Progenitor cell of endocrine pancreas (in vitro differentiated cells): ENCODE measurements at regions not wholly inside any gene's neighbourhood (a gene's known extent, or its start where the extent isn't known, plus 50 kb on each side); places are given as distances from the start of the nearest gene placed in this dataset.

Source experiments
- DNase-seq: peaks from one replicate; pipeline ENCODE4 v3.0.0; 2021; ENCODE audit warnings: low spot score; ENCODE audit not compliant: unreplicated experiment
- H3K27ac Mint-ChIP-seq: 2 replicates; pipeline ENCODE4 v1.8.0; 2021; ENCODE audit warnings: mild to moderate bottlenecking, moderate library complexity, mixed read lengths
- H3K27me3 Mint-ChIP-seq: 2 replicates; pipeline ENCODE4 v1.8.0; 2021; ENCODE audit warnings: mixed read lengths
- H3K36me3 Mint-ChIP-seq: 2 replicates; pipeline ENCODE4 v1.8.0; 2022; ENCODE audit warnings: mixed read lengths; ENCODE audit not compliant: insufficient read depth
- H3K4me1 Mint-ChIP-seq: 2 replicates; pipeline ENCODE4 v1.8.0; 2021; ENCODE audit warnings: low read depth, mixed read lengths
- H3K4me3 Mint-ChIP-seq: 2 replicates; pipeline ENCODE4 v1.8.0; 2021; ENCODE audit warnings: low read depth, mild to moderate bottlenecking, moderate library complexity, mixed read lengths
- H3K9me3 Mint-ChIP-seq: 2 replicates; pipeline ENCODE4 v1.8.0; 2021; ENCODE audit warnings: low read depth, mixed read lengths
- CTCF ChIP-seq: fragments of 200-600 bp; sonication (generic); IDR thresholded peaks from one replicate; pipeline ENCODE4 v1.5.0; 2021; ENCODE audit warnings: antibody characterized with exemption, mild to moderate bottlenecking; ENCODE audit not compliant: unreplicated experiment

DNA sequence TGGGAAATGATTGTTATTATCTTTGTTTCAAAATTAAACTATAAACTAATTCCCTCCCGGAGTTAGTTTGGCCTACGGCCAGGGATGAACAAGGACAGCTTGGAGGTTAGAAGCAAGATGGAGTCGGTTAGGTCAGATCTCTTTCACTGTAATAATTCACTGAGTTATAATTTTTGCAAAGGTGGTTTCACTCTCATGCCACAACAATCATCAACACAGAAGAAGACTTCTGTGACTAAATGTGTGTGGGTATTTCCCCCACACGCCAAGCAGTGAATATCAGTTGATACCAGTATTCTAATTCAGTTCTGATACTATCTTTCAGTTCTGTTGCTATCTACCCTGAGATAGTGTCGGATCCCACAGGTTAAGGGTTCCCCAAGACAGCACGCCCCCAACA lies 215.1 kb downstream of the S1PR1 start:
- DNase-seq: no peak
- no peaks in the 10 kb centered on the region for H3K4me1 Mint-ChIP-seq
- no peak overlapping the region for H3K4me3 Mint-ChIP-seq
- no peak overlapping the region for H3K27ac Mint-ChIP-seq
- H3K27me3 Mint-ChIP-seq: peaks cover 17% of the 10 kb centered on the region
- no peaks in the 10 kb centered on the region for H3K36me3 Mint-ChIP-seq
- peaks cover 3% of the 10 kb centered on the region for H3K9me3 Mint-ChIP-seq
- no peak for TF ChIP-seq CTCF

- Mint-ChIP-seq H3K36me3 (no peaks in the 10 kb centered on the region), H3K27ac (no peak overlapping the region)
Observed at GRCh38 chr1:101452825-101453224, 216.0 kb downstream of the S1PR1 start.

DNA sequence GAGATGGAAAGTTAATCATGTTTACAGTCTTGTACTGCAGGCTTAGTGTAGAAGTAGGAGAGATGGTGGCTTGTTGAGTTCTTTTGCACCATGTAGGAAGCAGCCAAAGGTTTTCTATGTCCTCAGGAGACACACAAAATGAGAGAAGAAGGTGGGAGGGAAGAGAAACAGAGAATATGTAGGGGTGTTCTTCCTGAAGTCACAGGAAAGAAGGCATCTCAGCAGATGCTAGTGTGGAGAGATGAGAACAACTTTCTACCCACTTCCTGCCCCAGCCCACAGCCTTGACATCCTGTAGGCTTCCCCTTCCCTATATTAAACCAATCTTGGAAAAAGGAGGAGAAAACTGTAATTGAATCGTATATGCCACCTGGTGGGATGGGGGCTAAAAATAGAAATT lies 217.0 kb downstream of the S1PR1 start:
- no peak for TF ChIP-seq CTCF
- Mint-ChIP-seq H3K27me3 (peaks cover 7% of the 10 kb centered on the region), H3K4me1 (peaks cover 1% of the 10 kb centered on the region), H3K36me3 (no peaks in the 10 kb centered on the region), H3K27ac (no peak overlapping the region), H3K4me3 (no peak overlapping the region), H3K9me3 (peaks cover 3% of the 10 kb centered on the region)
- DNase-seq: no peak

More at GRCh38 chr1:101452825-101453224, 216.0 kb downstream of the S1PR1 start:
- Mint-ChIP-seq H3K4me3 (no peak overlapping the region), H3K9me3 (peaks cover 3% of the 10 kb centered on the region), H3K4me1 (peaks cover 1% of the 10 kb centered on the region), H3K27me3 (peaks cover 14% of the 10 kb centered on the region)
- no peak for DNase-seq
- TF ChIP-seq CTCF: no peak

GRCh38 chr1:101455166-101455565 lies 218.3 kb downstream of the S1PR1 start:
- peaks cover 3% of the 10 kb centered on the region for H3K9me3 Mint-ChIP-seq
- no peak overlapping the region for H3K27ac Mint-ChIP-seq
- H3K36me3 Mint-ChIP-seq: no peaks in the 10 kb centered on the region
- no peak overlapping the region for H3K4me3 Mint-ChIP-seq
- TF ChIP-seq CTCF: peak; percentile 29
- H3K27me3 Mint-ChIP-seq: peaks cover 7% of the 10 kb centered on the region
- H3K4me1 Mint-ChIP-seq: peaks cover 1% of the 10 kb centered on the region
- DNase-seq: no peak

- H3K27ac Mint-ChIP-seq: no peak overlapping the region
Observed at GRCh38 chr1:101460739-101461138, 223.9 kb downstream of the S1PR1 start.

More at GRCh38 chr1:101460739-101461138, 223.9 kb downstream of the S1PR1 start:
- H3K27me3 Mint-ChIP-seq: peaks cover 7% of the 10 kb centered on the region
- no peak overlapping the region for H3K4me3 Mint-ChIP-seq
- no peak for DNase-seq
- H3K9me3 Mint-ChIP-seq: peaks cover 8% of the 10 kb centered on the region
- H3K36me3 Mint-ChIP-seq: no peaks in the 10 kb centered on the region
- TF ChIP-seq CTCF: no peak
- H3K4me1 Mint-ChIP-seq: peaks cover 1% of the 10 kb centered on the region
